Lower lobe of right lung (tissue), 2 donors: ENCODE measurements at regions not wholly inside any gene's neighbourhood (a gene's known extent, or its start where the extent isn't known, plus 50 kb on each side); places are given as distances from the start of the nearest gene placed in this dataset.

ENCODE experiments used
- ATAC-seq, 2 donors: fragments of 200-7000 bp; cut with Tn5 transposase; one replicate each; pipeline ENCODE4 v1.9.1; 2020 to 2022; ENCODE audit warnings: mild to moderate bottlenecking in 2 of 2, moderate library complexity in 2 of 2
- DNase-seq: peaks from one replicate; pipeline ENCODE4 v3.0.0-alpha.2; 2020
- H3K27ac ChIP-seq: fragments of 200-600 bp; one replicate; pipeline ENCODE4 v1.8.0; 2022
- H3K27me3 ChIP-seq: fragments of 200-600 bp; one replicate; pipeline ENCODE4 v1.8.0; 2022; ENCODE audit warnings: low read depth
- H3K36me3 ChIP-seq: fragments of 200-600 bp; one replicate; pipeline ENCODE4 v1.8.0; 2022; ENCODE audit warnings: mild to moderate bottlenecking
- H3K4me1 ChIP-seq: fragments of 200-600 bp; one replicate; pipeline ENCODE4 v1.8.0; 2022
- H3K4me3 ChIP-seq: fragments of 200-600 bp; one replicate; pipeline ENCODE4 v1.8.0; 2022; ENCODE audit warnings: mild to moderate bottlenecking
- H3K9me3 ChIP-seq: fragments of 200-600 bp; one replicate; pipeline ENCODE4 v1.8.0; 2022
- CTCF ChIP-seq: fragments of 200-600 bp; IDR thresholded peaks from one replicate; pipeline ENCODE4 v1.8.0; 2022; ENCODE audit warnings: antibody characterized with exemption, mild to moderate bottlenecking
- intact Hi-C: fragments of 100-400 bp; cut with DNase I; formaldehyde crosslinking; loops from one replicate; pipeline ENCODE4 v1.11.0; 2022
- donor health status: DM: no; HTN: yes; CAD: no; lungs with severe emphysema.

GRCh38 chr14:97575677-97576076, 778.5 kb downstream of the VRK1 start:
- H3K36me3 ChIP-seq: no peaks in the 10 kb centered on the region
- TF ChIP-seq CTCF: no peak
- DNase-seq (no peak), ATAC-seq (no peak)
- H3K4me1 ChIP-seq: no peaks in the 10 kb centered on the region
- no peak overlapping the region for H3K27ac ChIP-seq
- H3K9me3 ChIP-seq: no peaks in the 10 kb centered on the region
- H3K27me3 ChIP-seq: no peaks in the 10 kb centered on the region
- no peak overlapping the region for H3K4me3 ChIP-seq
- intact Hi-C loops: no loop called here

GRCh38 chr14:97578982-97579548, 781.9 kb downstream of the VRK1 start:
- intact Hi-C loops: no loop called here
- TF ChIP-seq CTCF: no peak
- Histone ChIP-seq H3K36me3 (no peaks in the 10 kb centered on the region), H3K27ac (no peak overlapping the region), H3K27me3 (no peaks in the 10 kb centered on the region), H3K4me3 (no peak overlapping the region), H3K9me3 (no peaks in the 10 kb centered on the region), H3K4me1 (no peaks in the 10 kb centered on the region)
- DNase-seq (no peak), ATAC-seq (no peak)

GRCh38 chr14:97581016-97581415, 783.8 kb downstream of the VRK1 start:
- Histone ChIP-seq H3K27me3 (no peaks in the 10 kb centered on the region), H3K9me3 (no peaks in the 10 kb centered on the region), H3K36me3 (no peaks in the 10 kb centered on the region), H3K27ac (no peak overlapping the region), H3K4me3 (no peak overlapping the region), H3K4me1 (no peaks in the 10 kb centered on the region)
- intact Hi-C loops: no loop called here
- no peak for TF ChIP-seq CTCF
- ATAC-seq (no peak), DNase-seq (no peak)

GRCh38 chr14:97582022-97582421, 784.8 kb downstream of the VRK1 start:
- intact Hi-C loops: no loop called here

GRCh38 chr14:97584528-97584927, 787.3 kb downstream of the VRK1 start:
- H3K27ac ChIP-seq: no peak overlapping the region
- no peaks in the 10 kb centered on the region for H3K4me1 ChIP-seq
- TF ChIP-seq CTCF: no peak
- no peaks in the 10 kb centered on the region for H3K36me3 ChIP-seq
- ATAC-seq: no peak
- H3K27me3 ChIP-seq: no peaks in the 10 kb centered on the region
- intact Hi-C loops: no loop called here
- no peak overlapping the region for H3K4me3 ChIP-seq
- H3K9me3 ChIP-seq: no peaks in the 10 kb centered on the region
- no peak for DNase-seq

More at GRCh38 chr14:97582022-97582421, 784.8 kb downstream of the VRK1 start:
- ATAC-seq (no peak), DNase-seq (no peak)
- Histone ChIP-seq H3K36me3 (no peaks in the 10 kb centered on the region), H3K27ac (no peak overlapping the region), H3K4me3 (no peak overlapping the region), H3K9me3 (no peaks in the 10 kb centered on the region), H3K27me3 (no peaks in the 10 kb centered on the region), H3K4me1 (no peaks in the 10 kb centered on the region)
- no peak for TF ChIP-seq CTCF
